Iris pigment epithelial cell (primary cell): ENCODE measurements at regions not wholly inside any gene's neighbourhood (a gene's known extent, or its start where the extent isn't known, plus 50 kb on each side); places are given as distances from the start of the nearest gene placed in this dataset.
"Not testable (repeated sequence)": the region's sequence is repeated elsewhere in the genome, so short reads cannot be mapped to it uniquely, and the experiment has no call there.

Source experiments
- DNase-seq: peaks from one replicate; pipeline ENCODE4 v3.0.0-alpha.2; 2011; ENCODE audit warnings: low read depth

DNA sequence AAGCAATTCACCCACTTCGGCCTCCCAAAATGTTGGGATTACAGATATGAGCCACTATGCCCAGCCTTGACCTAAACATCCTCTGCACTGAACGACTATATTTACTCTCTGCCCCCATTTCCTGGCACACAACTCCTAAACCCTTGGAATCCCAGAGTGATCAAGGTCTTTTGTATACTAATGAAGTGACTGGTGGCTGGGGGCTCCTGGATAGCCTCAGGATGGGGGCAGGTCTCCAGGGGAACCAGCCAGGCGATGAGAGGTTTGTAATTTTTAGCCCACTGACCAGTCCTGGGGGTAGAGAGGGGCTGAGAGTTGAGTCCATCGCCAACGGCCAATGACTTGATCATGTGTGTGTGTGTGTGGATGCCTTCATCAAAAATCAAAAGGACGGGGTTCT is 71.1 kb downstream of the FAM50B start:
- no peak for DNase-seq

DNA sequence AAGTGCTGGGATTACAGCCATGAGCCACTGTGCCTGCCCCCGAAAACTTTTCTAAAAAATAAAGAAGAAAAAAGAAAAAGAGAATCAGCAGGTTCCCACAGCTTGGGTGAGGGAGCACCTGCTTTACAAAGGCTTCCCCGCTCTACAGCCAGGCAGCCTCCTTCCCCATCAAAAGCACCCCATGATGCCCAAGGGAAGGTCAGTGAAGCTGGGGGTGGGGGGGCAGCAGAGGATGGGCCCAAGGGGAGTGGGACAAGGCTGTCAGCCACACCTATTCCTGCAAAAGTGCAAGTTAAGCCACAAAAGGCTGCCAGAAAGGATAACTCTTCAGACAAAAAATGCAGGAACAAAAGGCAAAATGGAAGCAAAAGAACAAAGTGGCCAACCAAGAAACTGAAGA is 72.5 kb downstream of the FAM50B start:
- no peak for DNase-seq

DNA sequence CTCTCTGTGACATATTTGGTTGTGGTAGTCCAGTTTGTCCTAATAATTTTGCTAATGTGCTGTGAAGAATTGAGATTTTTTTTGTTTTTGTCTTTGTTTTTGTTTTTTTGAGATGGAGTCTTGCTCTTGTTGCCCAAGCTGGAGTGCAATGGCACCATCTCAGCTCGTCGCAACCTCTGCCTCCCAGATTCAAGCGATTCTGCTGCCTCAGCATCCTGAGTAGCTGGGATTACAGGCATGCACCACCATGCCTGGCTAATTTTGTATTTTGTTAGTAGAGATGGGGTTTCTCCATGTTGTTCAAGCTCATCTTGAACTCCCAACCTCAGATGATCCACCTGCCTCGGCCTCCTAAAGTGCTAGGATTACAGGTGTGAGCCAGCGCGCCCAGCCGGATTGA is 73.4 kb downstream of the FAM50B start:
- not testable (repeated sequence) for DNase-seq

DNA sequence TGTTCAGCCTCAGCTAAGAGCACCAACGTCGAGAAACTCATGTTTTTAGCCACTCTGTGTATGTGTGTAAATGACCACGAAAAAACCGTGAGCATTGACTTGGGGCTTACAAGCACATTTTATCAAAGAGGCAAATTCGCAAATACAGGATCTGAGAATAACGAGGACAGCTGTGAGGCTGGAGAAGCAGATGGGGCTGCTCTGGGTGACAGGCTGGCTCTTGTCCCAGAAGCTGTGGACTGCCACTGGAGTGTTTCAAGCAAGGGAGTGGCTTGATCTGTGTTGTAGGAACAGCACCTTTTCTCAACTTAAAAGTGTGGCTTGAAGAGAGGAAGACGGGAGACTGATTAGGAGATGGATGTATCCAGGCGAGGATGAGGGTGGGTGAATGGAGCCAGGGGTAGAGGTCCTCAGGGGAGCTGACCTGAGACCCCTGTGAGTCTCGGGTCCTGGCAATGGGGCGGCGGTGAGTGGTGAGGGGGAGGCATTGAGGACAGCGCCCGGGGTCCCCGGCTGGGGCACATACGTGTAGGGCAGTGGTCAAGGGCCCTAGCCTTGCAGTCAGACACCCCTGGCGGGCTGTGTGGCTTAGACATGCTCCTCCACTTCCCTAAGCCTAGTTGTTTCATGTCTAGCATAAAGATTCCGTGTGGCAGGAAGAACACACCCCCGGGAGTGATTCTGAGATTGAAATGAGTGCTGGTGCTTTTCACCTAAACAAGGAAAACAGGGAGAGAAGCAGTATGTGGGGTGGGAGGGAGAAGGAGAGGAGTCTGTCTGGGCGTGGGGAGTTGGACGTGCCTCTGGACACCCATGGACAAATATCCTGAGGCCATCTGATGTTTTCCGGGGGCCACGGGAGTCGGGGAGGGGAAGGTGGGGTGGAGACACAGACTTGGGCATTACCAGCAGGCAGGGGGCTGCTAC is 76.3 kb downstream of the FAM50B start:
- DNase-seq: not testable (repeated sequence)

DNA sequence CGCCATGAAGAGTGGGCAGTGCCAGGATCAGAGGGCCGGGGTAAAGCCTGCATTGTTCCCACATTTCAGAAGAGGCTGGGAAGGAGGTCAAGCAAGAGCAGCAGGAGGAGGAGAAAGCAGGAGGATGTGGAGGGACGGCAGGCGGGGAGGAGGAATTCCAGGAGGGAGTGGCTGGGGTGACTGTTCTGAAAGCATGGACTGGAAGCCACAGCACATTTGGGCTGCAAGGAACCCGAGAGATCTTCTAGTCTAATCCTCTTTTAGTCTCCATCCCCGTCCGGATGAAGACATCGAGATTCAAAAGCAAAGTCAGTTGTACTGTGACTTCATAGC is 76.9 kb downstream of the FAM50B start:
- DNase-seq: no peak

DNA sequence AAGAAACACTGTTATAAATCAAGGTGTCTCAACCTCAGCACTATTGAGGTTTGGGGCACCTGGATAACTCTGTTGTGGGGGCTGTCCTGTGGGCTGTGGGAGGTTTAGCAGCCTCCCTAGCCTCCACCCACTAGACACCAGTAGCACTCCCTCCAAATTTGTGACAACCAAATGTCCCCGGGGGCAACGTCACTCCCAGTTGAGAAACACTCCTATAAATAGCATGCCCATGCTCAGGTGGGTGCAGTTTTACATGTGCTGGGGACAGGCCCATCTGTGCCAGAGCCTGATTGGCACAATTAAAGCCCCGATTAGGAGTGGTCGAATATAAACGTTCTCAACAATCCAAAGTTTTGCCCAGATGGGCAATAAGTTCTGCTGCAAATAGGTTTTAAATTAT is 78.9 kb downstream of the FAM50B start:
- no peak for DNase-seq

DNA sequence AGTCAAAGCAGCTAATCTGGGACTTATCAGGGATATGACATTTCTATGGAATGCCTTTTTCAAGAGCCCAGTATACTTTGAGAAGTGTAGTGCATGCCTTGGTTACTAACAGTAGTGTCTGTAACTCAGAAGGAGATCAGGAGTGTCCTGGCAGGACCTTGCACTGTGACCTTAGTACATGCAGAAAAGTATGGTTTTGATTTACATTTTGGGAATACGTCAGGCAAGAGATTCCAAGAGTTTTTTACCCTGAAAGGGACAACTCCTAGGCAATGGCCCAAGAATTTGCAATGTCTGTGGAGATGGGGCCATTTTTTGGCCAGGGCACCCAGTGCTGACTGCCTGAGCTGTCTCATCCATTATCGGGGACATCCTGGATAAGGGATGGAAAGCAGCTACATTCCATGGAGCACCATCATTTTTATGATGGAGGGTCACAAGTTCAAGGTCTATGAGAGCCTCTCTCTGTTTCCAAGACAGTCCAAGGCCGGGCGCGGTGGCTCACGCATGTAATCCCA is 80.2 kb downstream of the FAM50B start:
- peak; percentile 20 for DNase-seq

DNA sequence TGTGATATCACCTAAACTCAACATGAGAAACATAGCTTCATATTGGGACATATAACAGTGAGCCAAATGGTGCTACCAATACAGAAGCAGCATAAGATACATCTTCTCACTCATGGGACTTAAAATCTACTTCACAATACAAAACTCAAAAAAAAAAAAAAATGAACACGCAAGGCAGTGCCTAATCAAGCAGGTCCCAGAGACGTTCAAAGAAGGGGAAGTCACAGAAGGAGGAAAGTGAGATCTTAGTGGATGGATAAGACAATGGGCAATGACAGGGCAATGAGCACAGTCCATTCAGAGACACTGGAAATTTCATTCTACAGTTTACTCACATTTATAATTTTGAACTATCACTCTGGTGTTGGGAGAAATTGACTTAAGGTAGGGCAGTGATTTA is 88.3 kb downstream of the FAM50B start:
- DNase-seq: no peak

DNA sequence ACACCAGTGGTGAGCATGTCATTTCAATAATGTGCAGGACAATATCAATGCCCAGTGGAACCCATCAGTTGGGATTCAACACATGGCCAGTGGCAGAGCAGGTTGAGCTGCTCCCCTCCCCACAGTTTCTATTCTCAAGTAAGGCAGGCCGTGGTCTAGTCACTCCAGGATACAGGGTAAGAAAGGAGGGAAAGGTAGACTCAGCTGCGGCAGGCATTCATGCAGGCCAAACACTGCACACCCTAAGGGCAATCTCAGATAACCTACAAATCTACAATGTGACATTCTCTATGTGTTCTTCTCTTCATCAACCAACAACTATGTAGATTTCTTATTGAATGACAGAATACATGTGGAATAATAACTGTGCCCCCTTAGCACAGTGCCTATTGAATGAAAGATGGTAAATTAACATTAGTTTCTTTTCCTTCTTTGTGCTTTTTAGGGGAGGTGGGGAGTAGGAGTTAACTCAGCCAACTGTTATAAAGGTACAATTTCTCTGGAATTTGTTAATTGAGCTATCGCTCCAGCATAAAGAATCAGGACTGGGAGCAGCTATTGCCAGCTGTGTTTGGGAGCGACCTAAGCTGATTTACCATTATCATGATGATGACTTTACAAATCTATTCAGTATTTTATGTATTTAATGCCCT is 89.7 kb downstream of the FAM50B start:
- no peak for DNase-seq

DNA sequence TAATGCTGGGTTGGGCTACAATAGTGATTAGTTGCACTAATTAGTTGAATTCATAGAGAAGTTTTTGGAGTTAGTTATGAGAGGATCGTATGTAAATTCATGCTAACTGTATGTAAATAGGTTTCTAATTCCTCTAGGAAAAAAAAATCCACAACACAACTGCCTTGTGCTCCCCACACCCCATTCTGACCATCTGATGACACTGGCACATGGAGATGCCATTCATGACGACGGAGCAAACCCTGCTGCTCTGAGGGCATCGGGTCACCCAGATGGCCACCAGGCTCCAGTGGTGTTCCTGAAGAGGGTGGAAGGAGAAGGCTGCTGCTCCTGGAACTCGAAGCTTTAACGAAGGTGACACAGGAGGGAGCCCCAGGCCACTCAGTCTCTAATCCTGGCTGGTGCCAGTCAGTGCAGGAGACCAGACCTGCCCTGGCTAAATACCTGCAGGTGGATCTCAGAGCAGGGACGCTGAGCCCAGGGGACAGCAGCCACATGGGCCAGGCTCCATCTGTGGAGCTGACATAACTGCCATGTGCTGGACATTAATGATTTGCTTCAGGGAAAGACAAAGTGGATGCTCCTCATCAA is 90.3 kb downstream of the FAM50B start:
- DNase-seq: no peak

DNA sequence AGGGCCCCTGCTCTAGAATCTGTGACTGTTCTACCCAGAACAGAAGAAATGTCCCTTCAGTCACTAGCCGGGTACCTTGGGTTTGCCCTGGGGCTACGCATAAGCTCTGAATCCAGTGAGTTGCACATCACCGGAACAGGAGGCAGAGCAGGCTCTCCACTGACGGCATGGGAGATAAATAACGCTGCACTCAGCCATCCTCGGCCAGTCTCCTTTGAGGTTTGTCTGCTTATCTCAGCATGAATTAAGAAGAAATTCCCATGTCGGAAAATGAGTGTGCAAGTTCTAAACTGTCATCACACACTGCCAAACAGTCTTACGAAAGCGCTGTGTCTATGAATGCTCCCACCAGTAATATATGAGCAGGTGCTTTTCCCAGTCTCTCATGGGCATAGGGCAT is 90.8 kb downstream of the FAM50B start:
- DNase-seq: no peak

DNA sequence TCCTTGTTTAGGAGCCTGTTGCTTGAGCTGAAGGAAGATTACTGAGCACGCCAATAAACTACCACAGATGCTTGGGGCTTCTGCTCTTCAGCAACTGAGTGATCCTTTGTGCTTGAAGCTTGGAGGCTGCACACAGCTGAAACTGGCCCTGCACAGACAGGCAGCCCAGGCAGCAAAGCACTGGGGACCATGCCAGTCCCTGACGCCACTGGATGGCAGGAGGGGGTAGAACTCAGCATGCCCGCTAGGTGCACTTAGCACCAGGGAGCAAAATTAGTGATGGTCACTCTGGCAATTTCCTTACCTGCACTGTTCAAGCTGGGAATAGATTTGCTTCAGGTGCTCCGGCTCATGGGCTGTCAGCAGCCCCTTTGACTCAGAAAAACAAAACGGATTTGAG is 91.5 kb downstream of the FAM50B start:
- no peak for DNase-seq

DNA sequence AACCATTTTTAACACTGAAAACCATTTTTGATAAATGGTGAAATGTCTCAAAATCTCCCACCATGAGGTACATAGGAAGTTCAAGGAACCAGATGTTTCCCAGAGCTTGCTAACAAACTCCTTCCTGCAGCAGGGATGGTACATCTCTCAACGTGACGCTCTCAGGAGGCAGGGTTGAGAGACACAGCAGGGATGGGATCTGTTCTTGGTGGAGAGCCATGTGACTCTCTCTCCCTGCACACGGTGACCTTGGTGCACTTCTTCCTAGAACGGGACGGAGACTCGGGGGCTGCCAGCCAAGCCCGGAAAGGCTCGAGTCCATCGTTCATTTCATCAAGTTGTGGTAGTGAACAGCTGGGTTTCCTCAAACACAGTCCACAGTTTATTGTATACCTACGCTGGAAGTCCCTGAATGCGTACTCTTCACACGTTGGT is 94.2 kb downstream of the FAM50B start:
- no peak for DNase-seq

DNA sequence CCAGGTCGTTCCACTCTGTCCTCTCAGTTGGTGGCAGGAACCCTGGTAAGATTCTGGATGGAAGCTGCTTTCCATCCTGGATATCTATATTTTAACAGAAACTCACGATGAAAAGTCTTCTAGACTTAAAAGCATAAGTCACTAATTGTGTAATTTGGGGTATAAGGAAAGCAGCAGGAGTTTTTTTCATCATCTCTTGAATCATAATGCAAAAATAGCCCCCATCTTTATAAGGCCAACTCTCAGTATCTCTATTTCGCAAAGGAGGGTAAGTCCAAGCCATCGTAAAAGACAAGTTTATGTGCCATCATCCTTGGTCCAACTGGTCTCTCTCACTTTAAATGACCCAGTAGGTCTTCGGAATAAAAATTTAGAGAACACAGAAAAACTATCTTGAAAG is 95.1 kb downstream of the FAM50B start:
- no peak for DNase-seq

DNA sequence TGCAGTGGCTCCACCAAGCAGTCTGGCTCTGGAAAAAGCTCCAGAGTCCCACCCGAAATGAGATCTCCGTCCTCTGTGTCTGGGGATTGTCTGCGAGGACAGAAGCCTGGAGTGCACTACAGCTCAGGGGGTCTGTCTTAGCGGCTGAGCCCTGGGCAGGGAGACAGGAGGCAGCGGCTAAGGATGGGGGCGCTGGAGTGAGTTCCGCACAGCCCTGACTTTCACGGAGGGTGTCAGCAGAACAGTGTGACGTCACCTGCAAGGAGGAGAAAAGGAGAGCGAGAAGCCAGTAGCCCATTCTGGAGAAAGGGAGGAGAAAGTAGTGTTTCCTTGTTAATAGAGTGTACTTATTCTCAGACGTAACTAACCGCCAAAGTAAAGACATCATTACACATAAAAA is 97.6 kb downstream of the FAM50B start:
- DNase-seq: no peak

DNA sequence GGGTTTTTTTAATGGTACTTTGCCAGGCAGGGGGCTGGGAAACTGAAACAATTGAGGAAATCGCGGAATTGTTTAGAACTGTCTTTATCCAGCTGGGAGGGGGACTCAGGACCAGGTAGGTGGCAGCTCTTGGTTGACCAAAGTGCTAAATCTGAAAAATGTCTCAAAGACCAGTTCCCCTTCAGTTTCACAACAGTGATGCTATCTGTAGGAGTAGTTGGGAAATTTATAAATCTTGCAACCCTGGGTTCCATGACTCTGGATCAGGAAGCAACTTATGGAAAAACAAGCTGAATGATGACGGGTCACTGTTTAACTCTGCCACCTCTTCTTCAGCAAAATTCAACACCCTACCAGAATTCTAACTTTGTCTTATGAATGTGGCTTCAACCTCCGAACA is 99.7 kb downstream of the FAM50B start:
- DNase-seq: no peak

DNA sequence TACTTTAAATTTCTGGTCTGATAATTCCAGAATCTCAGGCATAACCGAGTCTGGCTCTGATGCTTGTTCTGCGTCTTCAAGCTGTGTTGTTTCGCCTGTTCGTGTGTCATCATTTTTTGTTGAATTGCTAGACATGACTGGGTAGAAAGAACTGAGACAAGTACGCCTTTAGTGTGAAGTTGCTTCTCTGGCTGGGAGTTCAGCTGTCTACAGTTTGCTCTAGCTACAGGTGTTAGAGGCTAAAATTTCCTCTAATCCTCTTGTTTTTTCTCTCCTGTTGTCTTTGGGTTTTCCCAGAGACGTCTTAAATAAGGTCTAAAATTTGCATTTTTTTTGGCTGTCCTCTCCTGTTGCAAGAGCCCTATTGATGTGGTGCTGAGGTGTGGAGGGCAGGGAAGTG is 100.3 kb downstream of the FAM50B start:
- no peak for DNase-seq

DNA sequence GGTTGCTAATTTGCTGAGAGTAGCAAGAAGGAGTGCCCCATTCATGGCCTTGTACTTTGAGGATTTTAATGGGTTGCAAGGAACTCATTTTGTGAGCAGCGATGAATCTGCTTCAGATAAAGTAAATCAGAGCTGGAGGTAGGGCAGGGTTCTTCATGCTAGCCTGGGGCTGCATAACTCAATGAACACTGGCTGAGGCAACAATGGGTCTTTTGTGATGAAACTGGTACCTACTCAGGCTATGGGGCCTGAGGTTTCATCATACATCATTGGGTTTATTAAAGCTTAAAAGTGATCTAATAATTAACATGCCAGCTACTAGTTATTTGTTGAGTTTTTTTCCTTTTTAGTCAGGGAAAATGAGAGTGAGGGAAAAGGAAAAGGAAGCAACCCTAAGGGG is 106.9 kb downstream of the FAM50B start:
- DNase-seq: no peak

DNA sequence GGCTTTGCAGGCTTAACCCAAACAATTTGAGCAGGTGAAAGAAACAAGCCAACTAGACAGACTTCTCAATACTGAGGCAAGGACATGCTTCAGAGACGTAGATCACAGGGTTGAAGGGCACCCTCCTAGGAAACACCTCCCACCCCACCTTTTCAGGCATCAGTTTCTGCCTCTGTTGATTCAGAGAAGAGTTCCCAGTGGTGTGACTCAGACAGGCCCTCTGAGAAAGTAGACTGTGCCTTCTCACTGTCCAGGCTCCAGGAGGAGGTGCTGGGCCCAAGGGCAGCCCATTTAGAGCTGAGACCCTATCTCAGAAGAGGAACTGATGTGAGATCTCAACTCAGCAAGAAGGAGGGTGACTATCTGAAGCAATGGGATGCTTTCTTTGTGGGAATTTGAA is 108.1 kb downstream of the FAM50B start:
- DNase-seq: peak; percentile 24

DNA sequence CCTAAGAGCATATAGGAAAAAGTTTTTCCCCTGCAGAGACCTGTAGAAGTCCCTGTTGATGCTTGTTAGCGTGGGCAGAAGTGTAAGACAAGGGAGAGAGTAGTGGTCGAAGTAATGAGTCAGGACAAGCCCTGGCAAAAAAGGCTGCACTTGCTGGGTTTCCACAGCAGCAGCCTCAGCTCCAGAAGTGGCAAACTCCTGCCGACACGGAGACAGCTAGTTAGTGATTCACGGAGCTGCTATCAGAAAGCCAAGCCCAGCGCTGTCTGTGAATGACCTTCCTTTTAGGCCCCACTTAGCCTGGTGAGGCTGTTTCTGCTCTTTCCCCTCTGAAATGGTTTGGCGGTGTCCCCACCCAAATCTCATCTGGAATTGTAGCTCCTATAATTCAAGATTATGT is 109.1 kb downstream of the FAM50B start:
- DNase-seq: no peak

DNA sequence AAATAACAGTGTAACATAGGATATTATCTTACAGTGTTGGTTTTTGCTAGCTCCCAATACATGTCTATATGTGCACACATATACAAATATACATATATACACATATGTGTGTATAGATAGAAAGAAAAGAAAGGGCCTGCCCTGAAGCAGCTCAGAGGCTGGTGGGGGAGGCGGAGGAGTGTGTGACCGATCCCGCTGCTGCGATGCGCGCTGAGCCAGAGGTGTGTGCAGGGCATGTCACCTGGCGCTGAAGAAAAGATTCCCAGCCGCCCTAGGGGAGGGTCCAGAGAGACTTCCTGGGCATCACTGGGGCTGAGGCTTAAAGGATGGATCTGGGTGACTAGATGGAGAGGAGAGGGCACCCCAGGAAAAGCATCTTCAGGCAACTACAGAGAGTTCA is 110.2 kb downstream of the FAM50B start:
- DNase-seq: no peak

DNA sequence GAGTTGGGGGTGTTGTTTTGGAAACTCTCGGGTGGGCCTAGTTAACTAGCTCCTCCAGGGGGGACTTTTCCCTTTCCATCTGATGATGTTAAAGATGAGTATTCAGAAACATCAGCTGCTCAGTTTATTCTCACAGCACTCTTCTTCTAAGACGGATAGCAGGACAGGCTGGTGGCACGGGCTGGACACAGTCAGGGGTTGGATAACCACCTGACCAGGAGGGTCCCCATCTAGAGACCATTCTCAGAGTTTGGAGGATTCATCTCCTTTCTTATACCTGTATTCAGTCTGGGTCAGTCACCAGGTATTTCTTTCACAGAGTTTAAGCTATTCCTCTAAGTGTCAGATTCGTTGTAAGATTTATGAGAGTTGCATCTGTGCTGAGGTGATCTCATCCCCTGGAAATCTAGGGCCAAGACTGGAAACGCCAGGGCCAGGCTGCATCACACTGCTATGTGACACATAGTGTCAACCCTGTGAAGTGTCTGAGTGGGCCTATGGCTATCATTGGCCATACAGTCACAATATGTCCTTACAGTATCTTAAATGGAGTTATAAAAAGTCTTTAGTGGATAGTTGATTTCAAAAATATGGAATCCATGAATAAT is 111.7 kb downstream of the FAM50B start:
- no peak for DNase-seq
